ENCODE measurements at regions not wholly inside any gene's neighbourhood (a gene's known extent, or its start where the extent isn't known, plus 50 kb on each side); places are given as distances from the start of the nearest gene placed in this dataset.

- TF ChIP-seq CTCF (tag by site-specific recombination; IDR thresholded peaks at IDR 0.05) (no peak), ZFP69B (tag by site-specific recombination; IDR thresholded peaks at IDR 0.05) (no peak), PBX3 (CRISPR knock-in tag; IDR thresholded peaks at IDR 0.05) (no peak), ZNF654 (tag by site-specific recombination; IDR thresholded peaks at IDR 0.05; ENCODE audit: low read depth) (no peak), BCL11A (tag by site-specific recombination; IDR thresholded peaks at IDR 0.05; ENCODE audit: low read depth) (no peak), WT1 (tag by site-specific recombination; IDR thresholded peaks at IDR 0.05) (no peak), SALL2 (tag by site-specific recombination; IDR thresholded peaks at IDR 0.05; ENCODE audit: borderline replicate concordance) (no peak), ZBTB21 (tag by site-specific recombination; IDR thresholded peaks at IDR 0.05) (no peak)
Observed at GRCh38 chr5:5954275-5954598, 424.1 kb downstream of the MED10 start.
